Hepatic stellate cell (primary cell): ENCODE measurements at regions not wholly inside any gene's neighbourhood (a gene's known extent, or its start where the extent isn't known, plus 50 kb on each side); places are given as distances from the start of the nearest gene placed in this dataset.

Experiments
- DNase-seq: peaks from one replicate; pipeline ENCODE4 v3.0.0; 2011; ENCODE audit warnings: low spot score

DNA sequence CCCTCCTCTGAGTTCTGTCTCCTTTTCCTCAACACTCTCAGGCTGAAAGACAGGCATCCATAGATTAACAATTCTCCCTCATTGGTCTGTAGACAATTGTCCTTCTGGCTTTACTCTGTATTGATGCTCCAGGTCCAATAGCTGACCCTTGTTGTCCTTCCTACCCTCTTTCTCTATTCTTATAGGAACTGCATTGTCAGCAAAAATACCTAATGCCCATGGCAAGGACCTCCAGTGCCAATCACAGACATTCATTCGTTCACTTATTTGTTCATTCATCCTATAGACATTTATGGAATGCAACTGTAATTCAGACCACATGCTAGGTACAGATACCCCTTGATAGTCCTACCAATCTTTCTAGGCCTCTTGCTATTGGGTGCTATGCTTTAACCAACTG, 69.8 kb upstream of the DTNA start:
- no peak for DNase-seq

DNA sequence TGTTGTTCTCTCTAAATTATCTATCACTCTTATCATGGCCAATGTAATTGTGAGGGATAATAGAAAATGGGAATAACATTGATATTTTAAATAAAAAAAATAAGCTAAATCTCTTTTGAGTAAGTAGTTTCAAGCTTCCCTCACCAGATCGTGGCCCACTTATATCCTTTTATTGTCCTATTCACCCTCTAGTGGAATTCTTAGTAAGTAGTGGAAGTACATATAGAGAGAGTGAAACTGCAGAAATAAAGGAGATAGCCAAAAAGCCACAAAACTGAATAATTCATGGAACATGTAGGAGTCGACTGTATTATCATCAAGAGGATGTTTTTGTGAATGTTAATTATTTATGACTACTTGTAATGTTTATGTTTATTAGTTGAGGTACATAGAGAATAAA, 66.1 kb upstream of the DTNA start:
- DNase-seq = no peak

DNA sequence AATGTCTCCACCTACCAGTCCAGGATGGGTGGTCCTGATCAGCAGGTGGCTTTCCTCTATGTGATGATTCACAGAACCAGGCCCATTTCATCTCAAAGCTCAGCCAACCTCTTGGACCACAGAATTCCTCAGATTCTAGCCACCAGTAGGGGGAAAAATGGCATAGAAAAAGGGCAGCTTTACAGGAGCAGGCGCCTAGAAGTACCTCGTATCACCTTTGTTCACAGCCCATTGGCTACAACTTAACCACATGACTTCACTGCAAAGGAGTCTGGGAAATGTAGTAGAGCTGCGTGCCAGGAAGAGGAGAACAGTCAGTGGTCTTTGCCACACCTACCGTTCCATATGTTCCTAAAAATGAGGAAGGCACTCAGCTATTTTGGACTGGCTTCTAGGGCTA, 62.8 kb upstream of the DTNA start:
- no peak for DNase-seq

DNA sequence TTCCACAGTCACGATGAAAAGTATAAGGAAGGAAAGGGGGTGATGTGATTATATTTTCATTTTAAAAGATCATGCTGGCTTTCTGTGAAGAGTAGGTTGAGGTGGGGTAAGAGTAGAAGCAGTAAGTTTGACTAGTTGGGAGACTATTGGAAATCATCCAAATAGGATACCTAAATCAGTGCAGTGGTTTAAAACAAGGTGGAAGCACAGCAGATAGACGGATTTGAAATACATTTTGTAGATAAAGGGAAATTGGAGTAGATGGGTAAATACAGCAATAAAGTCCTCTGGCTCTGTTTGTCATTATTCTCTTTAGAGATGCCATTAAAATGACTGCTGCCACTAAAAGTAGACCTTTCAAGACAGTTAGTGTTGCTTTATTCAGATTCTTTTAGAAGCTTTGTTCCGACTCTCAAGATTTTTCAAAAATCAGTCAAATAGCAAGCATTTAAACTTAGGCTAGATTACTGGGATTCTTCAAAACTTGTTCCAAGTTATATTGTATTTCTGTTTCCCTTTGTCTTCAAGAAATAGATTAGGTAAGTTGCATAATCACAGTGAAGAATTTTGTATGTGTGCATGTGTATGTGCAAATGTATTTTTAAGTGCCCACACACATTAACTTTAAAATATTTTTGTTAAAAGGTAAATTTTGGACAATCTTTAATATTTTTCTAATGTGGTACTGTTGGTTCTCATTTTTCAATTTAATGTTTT, 61.7 kb upstream of the DTNA start:
- no peak for DNase-seq

DNA sequence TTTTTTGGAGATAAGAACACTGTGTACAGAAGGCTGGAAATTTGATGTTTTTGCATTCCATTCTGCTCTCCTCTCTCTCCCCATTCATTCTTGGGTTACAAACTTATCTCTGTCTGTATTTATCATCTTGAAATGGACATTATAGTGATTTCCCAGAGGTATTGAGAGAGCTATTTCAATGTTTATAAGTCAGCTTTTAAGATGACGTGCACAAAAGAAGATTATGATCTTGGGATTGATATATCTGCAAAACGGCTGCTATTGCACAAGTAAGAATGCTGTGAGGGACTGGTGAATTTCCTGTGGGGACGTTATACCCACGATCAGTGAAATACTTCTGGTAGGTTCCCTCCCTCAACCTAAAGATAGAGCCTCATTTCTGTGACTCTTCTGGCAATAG, 61.0 kb upstream of the DTNA start:
- no peak for DNase-seq

DNA sequence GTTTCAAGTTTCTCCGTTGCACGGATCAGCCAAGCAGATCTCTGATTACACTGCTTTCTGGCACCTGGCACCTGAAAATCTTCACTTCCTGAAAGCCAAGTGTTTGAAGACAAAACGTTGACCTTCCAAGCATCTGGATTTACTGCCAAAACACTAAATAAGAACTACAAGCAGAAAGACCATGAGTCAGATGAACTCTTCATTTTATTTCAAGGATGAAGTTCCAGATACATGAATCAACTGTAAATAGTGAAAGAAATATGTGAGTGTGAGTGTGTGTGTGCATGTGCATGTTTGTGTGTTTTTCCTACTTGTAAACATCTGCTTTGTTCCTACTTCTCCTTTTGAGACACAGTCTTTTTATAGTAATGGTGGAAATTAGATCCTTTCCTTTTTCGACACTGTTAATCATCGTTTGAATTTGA, 60.0 kb upstream of the DTNA start:
- DNase-seq = peak; percentile 22

DNA sequence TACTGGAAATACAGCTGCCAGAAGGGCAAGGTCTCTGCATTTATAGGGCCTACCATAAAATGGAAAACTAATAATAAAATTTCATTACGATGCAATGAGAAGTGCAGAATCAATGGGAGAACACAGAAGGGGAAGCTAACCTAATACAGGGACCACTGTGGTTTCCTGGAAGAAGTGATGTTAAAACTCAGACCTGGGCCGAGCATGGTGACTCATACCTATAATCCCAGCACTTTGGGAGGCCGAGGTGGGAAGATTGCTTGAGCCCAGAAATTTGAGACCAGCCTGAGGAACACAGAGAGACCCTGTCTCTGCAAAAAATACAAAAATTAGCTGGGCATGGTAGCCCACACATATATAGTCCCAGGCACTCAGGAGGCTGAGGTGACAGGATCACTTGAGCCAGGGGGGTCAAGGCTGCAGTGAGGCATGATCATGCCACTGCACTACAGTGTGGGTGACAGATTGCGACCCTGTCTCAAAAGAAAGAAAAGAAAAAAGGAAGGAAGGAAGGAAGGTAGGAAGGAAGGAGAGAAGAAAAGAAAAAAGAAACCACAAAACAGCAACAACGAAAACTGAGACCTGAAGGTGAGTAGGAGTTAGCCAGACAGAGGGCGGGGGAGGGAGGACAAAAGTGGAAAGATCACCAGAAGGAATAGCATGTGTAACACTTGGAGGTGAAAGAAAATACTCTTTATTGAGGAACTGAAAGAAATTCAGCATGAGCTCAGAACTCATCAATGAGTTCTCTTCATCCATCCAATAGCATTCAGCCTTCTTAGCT, 58.3 kb upstream of the DTNA start:
- no peak for DNase-seq

DNA sequence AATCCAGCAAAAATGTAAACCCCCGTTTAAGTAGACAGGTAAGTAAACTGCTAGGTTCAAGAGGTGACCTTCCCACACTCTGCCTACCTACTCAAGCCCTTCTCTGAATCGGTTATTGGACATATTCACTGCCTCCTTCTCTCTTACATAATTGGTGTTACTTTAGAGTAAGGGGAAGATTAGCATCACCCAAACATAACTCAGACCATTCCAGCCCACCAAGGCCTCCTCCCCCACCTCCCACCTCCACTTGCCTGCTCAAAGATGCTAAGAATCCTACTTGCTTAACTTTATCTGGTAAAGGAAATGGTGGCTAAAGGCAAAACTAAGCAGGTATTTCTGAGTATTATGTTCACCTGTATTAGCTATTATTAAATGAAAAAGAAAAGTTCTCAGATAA, 55.0 kb upstream of the DTNA start:
- DNase-seq = no peak

DNA sequence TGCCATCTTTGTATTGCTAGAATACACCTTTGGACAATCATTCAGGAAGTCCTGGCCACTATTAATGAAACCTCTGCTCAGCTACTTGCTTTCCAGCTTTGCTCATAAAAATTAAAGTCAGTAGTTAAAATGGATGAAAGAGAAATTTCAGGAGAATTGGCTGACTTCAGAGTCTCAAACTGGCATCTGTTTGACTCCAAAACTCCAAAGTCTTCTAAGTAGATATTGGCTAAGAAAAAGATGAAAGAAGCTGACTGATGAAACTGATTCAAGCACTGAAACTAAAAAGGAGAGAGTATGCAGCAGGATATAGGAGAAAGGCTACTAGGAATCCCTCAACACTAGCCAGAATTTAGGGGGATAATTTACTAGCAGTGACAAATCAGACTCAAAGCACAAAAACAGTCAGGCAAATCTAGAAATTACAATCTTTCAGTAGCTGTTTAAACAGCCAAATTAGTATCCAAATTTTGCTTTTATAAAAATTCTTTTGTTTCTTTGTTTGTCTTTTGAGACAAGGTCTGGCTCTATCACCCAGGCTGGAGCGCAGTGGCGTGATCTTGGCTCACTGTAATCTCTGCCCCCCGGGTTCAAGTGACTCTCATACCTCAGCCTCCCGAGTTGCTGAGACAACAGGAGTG, 52.1 kb upstream of the DTNA start:
- no peak for DNase-seq

DNA sequence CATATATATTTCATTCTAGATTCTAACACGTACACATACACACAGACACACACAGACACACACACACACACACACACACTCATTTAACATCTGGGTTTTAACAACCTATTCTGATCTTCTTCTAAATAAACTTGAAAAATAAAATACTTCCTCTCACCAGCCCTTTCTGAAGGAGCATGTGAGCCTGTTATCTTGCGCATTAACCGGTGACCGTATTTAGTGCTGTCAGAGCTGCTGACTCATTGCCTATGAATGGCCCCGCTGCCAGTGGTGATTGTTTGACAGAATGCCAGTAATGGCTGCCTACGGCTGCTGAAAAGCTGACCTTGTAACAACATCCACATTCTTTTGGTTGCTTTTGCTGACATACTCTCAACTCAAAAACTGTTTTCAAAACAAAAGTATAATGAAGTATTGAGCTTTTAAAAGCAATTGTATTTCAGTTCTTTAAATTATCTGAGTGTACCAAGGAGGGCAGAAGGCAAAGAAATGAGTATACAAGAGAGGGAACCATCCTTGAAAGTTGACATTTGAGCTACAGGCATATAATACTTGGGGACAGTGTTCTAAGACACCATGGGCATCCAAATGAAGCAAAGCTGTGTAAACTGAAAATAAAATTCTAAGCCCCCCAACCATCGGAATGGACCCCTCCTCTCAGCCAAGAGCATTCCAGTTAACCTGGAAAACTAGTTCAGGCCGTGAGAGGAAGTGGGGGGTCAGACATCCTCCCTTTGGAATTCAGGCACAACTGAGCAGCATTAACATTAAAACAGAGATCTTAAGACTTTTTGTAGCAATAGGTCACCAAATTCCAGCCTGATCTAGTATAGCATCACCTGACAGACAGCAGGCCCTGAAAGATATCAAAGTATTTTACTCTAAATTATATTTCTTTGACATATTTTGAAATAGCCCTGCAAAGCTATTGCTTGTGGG, 50.2 kb upstream of the DTNA start:
- DNase-seq = peak; percentile 73
